OCI-LY1 (cell line): ENCODE measurements at regions not wholly inside any gene's neighbourhood (a gene's known extent, or its start where the extent isn't known, plus 50 kb on each side); places are given as distances from the start of the nearest gene placed in this dataset.

Source experiments
- H2AFZ ChIP-seq: fragments of 200-600 bp; sonication (generic), shearing (Covaris generic); 2 replicates; pipeline ENCODE4 v1.6.0; 2014; ENCODE audit warnings: antibody characterized with exemption, mild to moderate bottlenecking, low read length
- H3F3A ChIP-seq: fragments of 200-600 bp; sonication (generic), shearing (Covaris generic); 2 replicates; pipeline ENCODE4 v1.6.0; 2014; ENCODE audit warnings: mild to moderate bottlenecking, antibody characterized with exemption, low read length, moderate library complexity; ENCODE audit not compliant: insufficient read depth
- H3K27ac ChIP-seq: fragments of 200-600 bp; sonication (generic); 2 replicates; pipeline ENCODE4 v1.5.1; 2014; ENCODE audit warnings: low read length, mixed run types, mild to moderate bottlenecking, low read depth; ENCODE audit not compliant: poor library complexity, severe bottlenecking
- H3K27me3 ChIP-seq: fragments of 200-600 bp; sonication (generic); 2 replicates; pipeline ENCODE4 v1.6.0; 2014; ENCODE audit warnings: antibody characterized with exemption, mild to moderate bottlenecking, low read length, moderate library complexity; ENCODE audit not compliant: insufficient read depth
- H3K36me3 ChIP-seq: fragments of 200-600 bp; sonication (generic); 2 replicates; pipeline ENCODE4 v1.6.1; 2014; ENCODE audit warnings: mild to moderate bottlenecking, antibody characterized with exemption, low read length, moderate library complexity, mixed read lengths; ENCODE audit not compliant: insufficient read depth
- H3K4me1 ChIP-seq: fragments of 200-600 bp; sonication (generic); 2 replicates; pipeline ENCODE4 v1.5.1; 2014; ENCODE audit warnings: mild to moderate bottlenecking, low read length, moderate library complexity; ENCODE audit not compliant: insufficient read depth, severe bottlenecking
- H3K4me2 ChIP-seq: fragments of 200-600 bp; sonication (generic), shearing (Covaris generic); 2 replicates; pipeline ENCODE4 v1.6.1; 2014; ENCODE audit warnings: low read length
- H3K4me3 ChIP-seq: fragments of 200-600 bp; sonication (generic); 2 replicates; pipeline ENCODE4 v1.5.1; 2014; ENCODE audit warnings: low read length, low read depth, mild to moderate bottlenecking, mixed read lengths; ENCODE audit not compliant: poor library complexity, severe bottlenecking
- H3K79me2 ChIP-seq: fragments of 200-600 bp; shearing (Covaris generic); 2 replicates; pipeline ENCODE4 v1.6.1; 2016; ENCODE audit warnings: mixed run types, low read length, mixed read lengths; ENCODE audit not compliant: insufficient read depth
- H3K9ac ChIP-seq: fragments of 200-600 bp; sonication (generic), shearing (Covaris generic); 2 replicates; pipeline ENCODE4 v1.6.1; 2014; ENCODE audit warnings: mild to moderate bottlenecking, low read length, mixed read lengths
- H3K9me2 ChIP-seq: fragments of 200-600 bp; sonication (generic), shearing (Covaris generic); 2 replicates; pipeline ENCODE4 v1.6.1; 2014; ENCODE audit warnings: low read depth, mild to moderate bottlenecking, low read length, mixed read lengths
- H3K9me3 ChIP-seq: fragments of 200-600 bp; shearing (Covaris generic); 2 replicates; pipeline ENCODE4 v1.6.1; 2014; ENCODE audit warnings: low read length, mixed read lengths
- H4K20me1 ChIP-seq: fragments of 200-600 bp; sonication (generic), shearing (Covaris generic); 2 replicates; pipeline ENCODE4 v1.6.0; 2016; ENCODE audit warnings: mild to moderate bottlenecking, low read length; ENCODE audit not compliant: insufficient read depth
- EZH2 ChIP-seq: fragments of 200-600 bp; sonication (generic), shearing (Covaris generic); IDR thresholded peaks from 2 replicates; pipeline ENCODE4 v1.8.0; 2017; ENCODE audit warnings: borderline replicate concordance, mixed run types, mild to moderate bottlenecking, antibody characterized with exemption, low read length, moderate library complexity, mixed read lengths
- TF ChIP-seq, protein P1 (sequence below): fragments of 200-600 bp; sonication (generic), shearing (Covaris generic); IDR thresholded peaks from 2 replicates; pipeline ENCODE4 v1.5.1; 2017; ENCODE audit warnings: mild to moderate bottlenecking, antibody characterized with exemption, low read length, moderate library complexity, mixed read lengths

DNA sequence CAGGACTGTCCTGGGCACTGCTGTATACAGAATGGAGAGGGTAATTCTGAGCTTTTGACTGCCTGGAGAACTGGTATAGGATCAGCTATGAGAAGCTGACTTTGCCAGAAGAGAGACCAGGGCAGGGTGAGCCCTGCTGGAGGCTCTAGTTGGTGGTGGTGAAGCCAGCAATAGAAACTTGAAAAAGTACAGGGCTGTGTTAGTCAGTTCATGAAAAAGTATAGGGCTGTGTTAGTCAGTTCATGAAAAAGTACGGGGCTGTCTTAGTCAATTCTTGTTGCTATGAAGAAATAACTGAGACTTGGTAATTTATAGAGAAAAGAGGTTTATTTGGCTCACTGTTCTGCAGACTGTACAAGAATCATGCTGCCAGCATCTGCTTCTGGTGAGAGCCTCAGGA lies 63.5 kb upstream of the C2CD4B start:
- Histone ChIP-seq H3K27me3 (no peaks in the 10 kb centered on the region), H3K9me3 (no peaks in the 10 kb centered on the region), H3K4me3 (no peak overlapping the region), H3K9me2 (no peaks in the 10 kb centered on the region), H3K9ac (no peak overlapping the region), H3K27ac (no peak overlapping the region), H3K4me1 (no peaks in the 10 kb centered on the region), H2AFZ (no peak overlapping the region), H3K4me2 (no peak overlapping the region), H3K79me2 (no peaks in the 10 kb centered on the region), H3F3A (no peaks in the 10 kb centered on the region), H4K20me1 (no peaks in the 10 kb centered on the region), H3K36me3 (no peaks in the 10 kb centered on the region)
- TF ChIP-seq, protein P1, sequence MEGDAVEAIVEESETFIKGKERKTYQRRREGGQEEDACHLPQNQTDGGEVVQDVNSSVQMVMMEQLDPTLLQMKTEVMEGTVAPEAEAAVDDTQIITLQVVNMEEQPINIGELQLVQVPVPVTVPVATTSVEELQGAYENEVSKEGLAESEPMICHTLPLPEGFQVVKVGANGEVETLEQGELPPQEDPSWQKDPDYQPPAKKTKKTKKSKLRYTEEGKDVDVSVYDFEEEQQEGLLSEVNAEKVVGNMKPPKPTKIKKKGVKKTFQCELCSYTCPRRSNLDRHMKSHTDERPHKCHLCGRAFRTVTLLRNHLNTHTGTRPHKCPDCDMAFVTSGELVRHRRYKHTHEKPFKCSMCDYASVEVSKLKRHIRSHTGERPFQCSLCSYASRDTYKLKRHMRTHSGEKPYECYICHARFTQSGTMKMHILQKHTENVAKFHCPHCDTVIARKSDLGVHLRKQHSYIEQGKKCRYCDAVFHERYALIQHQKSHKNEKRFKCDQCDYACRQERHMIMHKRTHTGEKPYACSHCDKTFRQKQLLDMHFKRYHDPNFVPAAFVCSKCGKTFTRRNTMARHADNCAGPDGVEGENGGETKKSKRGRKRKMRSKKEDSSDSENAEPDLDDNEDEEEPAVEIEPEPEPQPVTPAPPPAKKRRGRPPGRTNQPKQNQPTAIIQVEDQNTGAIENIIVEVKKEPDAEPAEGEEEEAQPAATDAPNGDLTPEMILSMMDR: no peak
- TF ChIP-seq EZH2: no peak

DNA sequence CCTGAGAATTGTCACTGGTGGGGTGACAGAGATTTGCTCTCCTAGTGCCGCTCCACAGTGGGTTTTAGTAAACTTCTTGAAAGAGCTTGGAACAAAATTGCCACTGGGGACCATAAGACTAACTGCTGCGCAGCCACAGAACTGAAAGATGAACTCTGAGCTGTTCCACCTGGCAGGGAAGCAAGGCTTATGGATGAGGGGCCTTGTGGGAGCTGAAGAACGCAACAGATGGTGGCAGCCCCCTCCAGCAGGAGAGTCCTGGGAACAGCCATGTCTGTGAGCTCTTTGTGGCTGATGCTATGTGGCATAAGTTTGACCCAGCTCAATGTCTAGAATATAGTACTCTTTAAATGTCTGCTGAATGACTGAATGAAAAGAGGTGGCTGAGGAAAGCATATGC lies 66.8 kb upstream of the C2CD4B start:
- H3K79me2 ChIP-seq: no peaks in the 10 kb centered on the region
- TF ChIP-seq, protein P1: no peak
- no peak for TF ChIP-seq EZH2
- H3K9me3 ChIP-seq: no peaks in the 10 kb centered on the region
- no peaks in the 10 kb centered on the region for H3K4me1 ChIP-seq
- no peaks in the 10 kb centered on the region for H3F3A ChIP-seq
- H2AFZ ChIP-seq: no peak overlapping the region
- H3K4me2 ChIP-seq: no peak overlapping the region
- H3K9ac ChIP-seq: no peak overlapping the region
- H3K27ac ChIP-seq: no peak overlapping the region
- H3K36me3 ChIP-seq: no peaks in the 10 kb centered on the region
- no peaks in the 10 kb centered on the region for H3K27me3 ChIP-seq
- no peaks in the 10 kb centered on the region for H3K9me2 ChIP-seq
- no peak overlapping the region for H3K4me3 ChIP-seq
- no peaks in the 10 kb centered on the region for H4K20me1 ChIP-seq

DNA sequence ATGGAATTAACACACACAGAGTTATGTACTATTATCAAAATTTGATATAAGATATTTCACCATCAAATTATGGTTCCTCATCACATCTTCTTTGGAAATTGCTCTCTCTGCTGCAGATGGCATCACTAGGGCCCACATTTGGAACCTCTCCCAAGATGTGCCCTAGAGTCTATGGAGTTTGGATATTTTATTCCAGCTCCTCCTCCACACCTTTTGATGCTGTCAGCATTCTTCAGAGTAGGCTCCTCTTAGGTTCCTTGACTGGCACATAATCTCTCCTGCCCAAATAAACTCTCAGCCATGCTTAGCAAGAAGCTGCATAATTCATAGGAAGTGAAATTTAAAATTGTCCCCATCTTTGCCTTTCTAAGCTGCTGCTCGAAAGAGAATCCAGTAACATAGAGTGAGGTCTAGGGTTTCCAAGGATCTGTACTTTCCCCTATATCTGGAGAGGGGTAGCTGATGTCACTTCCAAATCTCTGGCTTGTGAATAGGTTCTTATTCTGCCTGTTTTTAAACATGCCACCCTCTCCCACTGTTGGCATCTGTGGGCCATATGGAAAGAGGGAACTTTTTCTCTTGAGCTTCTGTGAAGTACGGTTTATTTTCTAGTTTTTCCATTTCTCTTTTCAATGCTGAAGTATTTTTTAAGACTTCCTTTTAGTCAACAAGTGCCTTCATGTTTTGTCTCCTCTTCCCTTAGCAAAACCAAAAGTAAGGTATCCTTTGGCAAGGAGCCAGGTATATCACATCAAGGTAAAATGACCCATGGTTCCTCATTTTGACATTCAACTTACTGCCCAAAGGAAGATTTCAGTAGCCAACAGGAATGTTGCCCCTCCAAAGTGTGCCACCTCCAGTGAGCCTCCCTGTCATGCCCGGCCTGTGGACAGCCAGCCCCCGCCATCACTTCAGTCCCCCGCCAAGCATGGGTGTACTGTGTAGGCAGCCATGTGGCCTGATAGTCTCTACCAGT lies 75.3 kb upstream of the C2CD4B start:
- Histone ChIP-seq H3K27ac (no peak overlapping the region), H3K9me2 (no peaks in the 10 kb centered on the region), H3K36me3 (no peaks in the 10 kb centered on the region), H3K79me2 (no peaks in the 10 kb centered on the region), H3K4me1 (no peaks in the 10 kb centered on the region), H3K9ac (no peak overlapping the region), H3K9me3 (peaks cover 4% of the 10 kb centered on the region; the same call in 1 of the 2 replicates), H3K4me2 (no peak overlapping the region), H3K4me3 (no peak overlapping the region), H3K27me3 (no peaks in the 10 kb centered on the region), H4K20me1 (no peaks in the 10 kb centered on the region), H3F3A (no peaks in the 10 kb centered on the region), H2AFZ (no peak overlapping the region)
- TF ChIP-seq, protein P1: no peak
- no peak for TF ChIP-seq EZH2
